HG03045 (cell line): ENCODE measurements at regions not wholly inside any gene's neighbourhood (a gene's known extent, or its start where the extent isn't known, plus 50 kb on each side); places are given as distances from the start of the nearest gene placed in this dataset.
"Not testable (repeated sequence)": the region's sequence is repeated elsewhere in the genome, so short reads cannot be mapped to it uniquely, and the experiment has no call there.

Experiments
- ATAC-seq: cut with Tn5 transposase; IDR thresholded peaks from one replicate; pipeline ENCODE4 v1.9.1; 2021; ENCODE audit warnings: mild to moderate bottlenecking, moderate library complexity; ENCODE audit not compliant: unreplicated experiment

- no peak for ATAC-seq
Observed at GRCh38 chr4:177235026-177235425, 74.6 kb upstream of the NEIL3 start.

- ATAC-seq = no peak
Observed at GRCh38 chr4:177236886-177237285, 72.8 kb upstream of the NEIL3 start.

GRCh38 chr4:177237291-177237690 is 72.4 kb upstream of the NEIL3 start:
- ATAC-seq = no peak

- ATAC-seq = no peak
Observed at GRCh38 chr4:177239477-177239876, 70.2 kb upstream of the NEIL3 start.

- no peak for ATAC-seq
Observed at GRCh38 chr4:177239878-177240277, 69.8 kb upstream of the NEIL3 start.

GRCh38 chr4:177242651-177243286 is 66.9 kb upstream of the NEIL3 start:
- ATAC-seq = no peak

GRCh38 chr4:177246641-177247584 is 62.8 kb upstream of the NEIL3 start:
- ATAC-seq = no peak

GRCh38 chr4:177250056-177250696 is 59.5 kb upstream of the NEIL3 start:
- ATAC-seq = peak; percentile 95

GRCh38 chr4:177251237-177251636 is 58.4 kb upstream of the NEIL3 start:
- ATAC-seq = no peak

- no peak for ATAC-seq
Observed at GRCh38 chr4:177255359-177255758, 54.3 kb upstream of the NEIL3 start.

GRCh38 chr4:177256950-177257349 is 52.7 kb upstream of the NEIL3 start:
- ATAC-seq = no peak

GRCh38 chr4:177259466-177259865 is 50.2 kb upstream of the NEIL3 start:
- ATAC-seq = not testable (repeated sequence)
